ENCODE measurements at regions not wholly inside any gene's neighbourhood (a gene's known extent, or its start where the extent isn't known, plus 50 kb on each side); places are given as distances from the start of the nearest gene placed in this dataset.

GRCh38 chr7:124536156-124536762, 229.3 kb downstream of the GPR37 start:
- DNase-seq (no peak), ATAC-seq (no peak), FAIRE-seq (no peak)
- Histone ChIP-seq H3K36me3 (no peaks in the 10 kb centered on the region), H3K4me1 (peaks cover 0 to 6% (median 4%) of the 10 kb centered on the region in 3 donors), H3K27ac (no peak overlapping the region), H3K27me3 (no peaks in the 10 kb centered on the region), H3K4me3 (no peak overlapping the region), H3K9me3 (no peaks in the 10 kb centered on the region)
- no peak for TF ChIP-seq CTCF (IDR thresholded peaks at IDR 0.05)
- intact Hi-C loops (cut with DNase I) = no loop called here
- WGBS, 2 donors = 38 to 51% methylated on average over 3 of the region's 3 CpGs

GRCh38 chr7:124532166-124532565, 233.4 kb downstream of the GPR37 start:
- Histone ChIP-seq H3K27ac (no peak overlapping the region), H3K27me3 (no peaks in the 10 kb centered on the region), H3K36me3 (no peaks in the 10 kb centered on the region), H3K4me1 (peaks cover 0 to 6% (median 4%) of the 10 kb centered on the region in 3 donors), H3K4me3 (no peak overlapping the region), H3K9me3 (no peaks in the 10 kb centered on the region)
- DNase-seq = no peak
- intact Hi-C loops (cut with DNase I) = no loop called here
- ATAC-seq = no peak
- no peak for TF ChIP-seq CTCF (IDR thresholded peaks at IDR 0.05)
- no peak for FAIRE-seq

- DNase-seq (no peak), ATAC-seq (no peak), FAIRE-seq (no peak)
- intact Hi-C loops (cut with DNase I) = no loop called here
- Histone ChIP-seq H3K4me1 (no peaks in the 10 kb centered on the region), H3K9me3 (no peaks in the 10 kb centered on the region), H3K27me3 (no peaks in the 10 kb centered on the region), H3K27ac (no peak overlapping the region), H3K4me3 (no peak overlapping the region), H3K36me3 (no peaks in the 10 kb centered on the region)
- no peak for TF ChIP-seq CTCF (IDR thresholded peaks at IDR 0.05)
These were observed 248.7 kb downstream of the GPR37 start for GRCh38 chr7:124516911-124517310.

GRCh38 chr7:124515106-124515830, 250.3 kb downstream of the GPR37 start:
- DNase-seq = no peak
- no peak overlapping the region for H3K4me3 ChIP-seq
- H3K9me3 ChIP-seq = no peaks in the 10 kb centered on the region
- FAIRE-seq = no peak
- H3K36me3 ChIP-seq = no peaks in the 10 kb centered on the region
- ATAC-seq = no peak
- H3K27me3 ChIP-seq = no peaks in the 10 kb centered on the region
- intact Hi-C loops (cut with DNase I) = no loop called here
- no peak for TF ChIP-seq CTCF (IDR thresholded peaks at IDR 0.05)
- whole genome bisulfite sequencing, 2 donors = 61 to 69% methylated on average over 4 of the region's 4 CpGs
- H3K4me1 ChIP-seq = no peaks in the 10 kb centered on the region
- no peak overlapping the region for H3K27ac ChIP-seq

GRCh38 chr7:124514471-124514870, 251.1 kb downstream of the GPR37 start:
- Histone ChIP-seq H3K27me3 (no peaks in the 10 kb centered on the region), H3K4me1 (no peaks in the 10 kb centered on the region), H3K9me3 (no peaks in the 10 kb centered on the region), H3K4me3 (no peak overlapping the region), H3K36me3 (no peaks in the 10 kb centered on the region), H3K27ac (no peak overlapping the region)
- DNase-seq (no peak), FAIRE-seq (no peak), ATAC-seq (no peak)
- WGBS, 2 donors = 68 to 75% methylated on average over 2 of the region's 2 CpGs
- intact Hi-C loops (cut with DNase I) = no loop called here
- TF ChIP-seq CTCF (IDR thresholded peaks at IDR 0.05) = no peak

Measured in pancreas (tissue), 10 donors.